Sigmoid colon (tissue), 6 donors: ENCODE measurements at regions not wholly inside any gene's neighbourhood (a gene's known extent, or its start where the extent isn't known, plus 50 kb on each side); places are given as distances from the start of the nearest gene placed in this dataset.

Source experiments
- DNase-seq: peaks from one replicate; pipeline ENCODE4 v3.0.0-alpha.2; 2019
- H3K27ac ChIP-seq, 4 donors: fragments of 200-600 bp; sonication (generic); one replicate each; pipeline ENCODE4 v1.5.1; 2016 to 2019; ENCODE audit warnings: mild to moderate bottlenecking in 1 of 4
- H3K27me3 ChIP-seq, 3 donors: fragments of 200-600 bp; sonication (generic); one replicate each; pipeline ENCODE4 v1.5.1; 2019; ENCODE audit warnings: mild to moderate bottlenecking in 1 of 3
- H3K36me3 ChIP-seq, 4 donors: fragments of 200-600 bp; sonication (generic); one replicate each; pipeline ENCODE4 v1.5.1; 2016 to 2019
- H3K4me1 ChIP-seq, 4 donors: fragments of 200-600 bp; sonication (generic); one replicate each; pipeline ENCODE4 v1.5.1; 2017 to 2019
- H3K4me3 ChIP-seq, 4 donors: fragments of 200-600 bp; sonication (generic); one replicate each; pipeline ENCODE4 v1.5.1; 2017 to 2019; ENCODE audit warnings: mild to moderate bottlenecking in 2 of 4, moderate library complexity in 1 of 4
- H3K9me3 ChIP-seq, 4 donors: fragments of 200-600 bp in 3 of 4; sonication (generic) in 3 of 4; one replicate each; pipeline versions ENCODE4 v1.5.1 to v1.6.1; 2013 to 2019
- CTCF ChIP-seq, 4 experiments: fragments of 450-650 bp in 3 of 4; fragments of 200-600 bp in 1 of 4; IDR thresholded peaks; one replicate each; pipeline ENCODE4 v1.5.1; 2016 to 2019; ENCODE audit warnings: antibody characterized with exemption in 4 of 4, mild to moderate bottlenecking in 3 of 4, moderate library complexity in 2 of 4
- EP300 ChIP-seq, 4 donors: sonication (generic); formaldehyde crosslinking; IDR thresholded peaks; one replicate each; pipeline ENCODE4 v1.6.1; 2017; ENCODE audit warnings: antibody characterized with exemption in 4 of 4
- POLR2A ChIP-seq, 2 donors: fragments of 450-650 bp; IDR thresholded peaks; one replicate each; pipeline ENCODE4 v1.6.1; 2016; ENCODE audit warnings: antibody characterized with exemption in 2 of 2, mild to moderate bottlenecking in 2 of 2, moderate library complexity in 2 of 2
- POLR2AphosphoS5 ChIP-seq, 4 donors: sonication (generic); formaldehyde crosslinking; IDR thresholded peaks; one replicate each; pipeline ENCODE4 v1.6.1; 2017; ENCODE audit warnings: antibody characterized with exemption in 4 of 4
- WGBS, 2 donors: extraction: QIAGEN DNeasy Blood & Tissue Kit; methylation state at CpG; one replicate each; pipeline ENCODE4 v1.1.7; 2013; 5-methylcytosine and 5-hydroxymethylcytosine counted together
- intact Hi-C: fragments of 100-400 bp; cut with DNase I; formaldehyde crosslinking; loops from one replicate; pipeline ENCODE4 v1.15.1; 2023
- donor health status: healthy with polysubstance abuse.
- donor health status: healthy.

DNA sequence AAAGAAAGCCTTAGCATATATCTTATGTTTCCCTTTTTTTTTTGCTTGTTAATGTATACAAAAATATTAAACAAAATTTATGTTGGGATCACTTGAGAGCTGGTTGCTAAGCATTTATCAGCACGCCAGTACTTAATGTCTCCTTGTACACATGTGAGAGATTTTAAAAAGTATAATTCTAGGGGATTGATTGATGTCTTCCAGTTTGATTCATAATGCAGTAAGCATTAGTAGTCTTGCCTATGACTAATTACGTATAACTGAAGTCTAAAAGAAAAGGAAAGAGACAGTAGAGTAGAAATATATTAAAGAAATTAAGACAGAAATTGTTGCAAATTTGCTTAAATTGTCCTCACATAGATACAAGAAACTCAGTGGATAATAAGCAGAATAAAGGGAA lies 1630.4 kb upstream of the B3GALT2 start:
- no peak overlapping the region for H3K27ac ChIP-seq
- no peaks in the 10 kb centered on the region for H3K27me3 ChIP-seq
- H3K4me3 ChIP-seq, result no peak overlapping the region
- TF ChIP-seq POLR2AphosphoS5 (IDR thresholded peaks at IDR 0.05) (no peak), CTCF (IDR thresholded peaks at IDR 0.05) (no peak), EP300 (IDR thresholded peaks at IDR 0.05) (no peak), POLR2A (IDR thresholded peaks at IDR 0.05) (no peak)
- WGBS, 2 donors, result 86 to 88% methylated on average over 2 of the region's 2 CpGs
- H3K9me3 ChIP-seq, result no peaks in the 10 kb centered on the region
- intact Hi-C loops, result no loop called here
- H3K36me3 ChIP-seq, result no peaks in the 10 kb centered on the region
- DNase-seq, result no peak
- no peaks in the 10 kb centered on the region for H3K4me1 ChIP-seq

- WGBS, 2 donors, result 66 to 76% methylated on average over 1 of the region's 1 CpG
- Histone ChIP-seq H3K27me3 (no peaks in the 10 kb centered on the region), H3K9me3 (no peaks in the 10 kb centered on the region), H3K4me3 (no peak overlapping the region), H3K4me1 (no peaks in the 10 kb centered on the region), H3K27ac (no peak overlapping the region), H3K36me3 (no peaks in the 10 kb centered on the region)
- intact Hi-C loops, result no loop called here
- DNase-seq, result no peak
- no peak for TF ChIP-seq EP300 (IDR thresholded peaks at IDR 0.05)
- no peak for TF ChIP-seq POLR2A (IDR thresholded peaks at IDR 0.05)
- no peak for TF ChIP-seq POLR2AphosphoS5 (IDR thresholded peaks at IDR 0.05)
- no peak for TF ChIP-seq CTCF (IDR thresholded peaks at IDR 0.05)
Observed at GRCh38 chr1:194813096-194813495, 1626.7 kb upstream of the B3GALT2 start.

DNA sequence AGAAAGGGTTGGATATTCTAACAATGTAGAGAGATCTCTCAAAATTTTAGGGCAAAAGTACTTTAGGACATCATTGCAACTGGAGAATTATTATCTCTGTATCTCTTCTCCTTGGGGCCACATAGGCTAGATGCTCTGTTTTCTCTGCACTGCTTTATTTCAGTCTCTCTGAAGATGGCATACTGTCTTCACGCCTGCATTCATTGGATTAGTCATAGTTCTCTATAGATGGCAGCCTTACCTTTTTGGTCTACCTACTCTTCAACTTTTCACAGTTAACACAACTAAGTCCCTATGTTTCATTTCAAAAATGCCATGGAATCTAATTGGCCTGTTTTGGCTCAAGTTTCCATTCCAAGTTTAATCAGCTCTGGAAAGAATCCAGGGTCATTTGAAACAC lies 1623.3 kb upstream of the B3GALT2 start:
- whole genome bisulfite sequencing, 2 donors, result 66 to 84% methylated on average over 1 of the region's 1 CpG
- H3K4me1 ChIP-seq, result no peaks in the 10 kb centered on the region
- no peaks in the 10 kb centered on the region for H3K27me3 ChIP-seq
- TF ChIP-seq EP300 (IDR thresholded peaks at IDR 0.05) (no peak), CTCF (IDR thresholded peaks at IDR 0.05) (no peak), POLR2A (IDR thresholded peaks at IDR 0.05) (no peak), POLR2AphosphoS5 (IDR thresholded peaks at IDR 0.05) (no peak)
- no peaks in the 10 kb centered on the region for H3K36me3 ChIP-seq
- no peaks in the 10 kb centered on the region for H3K9me3 ChIP-seq
- H3K4me3 ChIP-seq, result no peak overlapping the region
- no peak for DNase-seq
- intact Hi-C loops, result no loop called here
- H3K27ac ChIP-seq, result no peak overlapping the region

GRCh38 chr1:194809215-194809614 lies 1622.8 kb upstream of the B3GALT2 start:
- H3K9me3 ChIP-seq, result no peaks in the 10 kb centered on the region
- intact Hi-C loops, result no loop called here
- TF ChIP-seq CTCF (IDR thresholded peaks at IDR 0.05) (no peak), POLR2A (IDR thresholded peaks at IDR 0.05) (no peak)
- H3K4me3 ChIP-seq, result no peak overlapping the region
- DNase-seq, result no peak
- no peaks in the 10 kb centered on the region for H3K27me3 ChIP-seq
- no peaks in the 10 kb centered on the region for H3K4me1 ChIP-seq
- H3K27ac ChIP-seq, result no peak overlapping the region
- H3K36me3 ChIP-seq, result no peaks in the 10 kb centered on the region
- WGBS, 2 donors, result 62 to 78% methylated on average over 3 of the region's 3 CpGs

GRCh38 chr1:194807530-194808220 lies 1621.3 kb upstream of the B3GALT2 start:
- H3K27ac ChIP-seq, result no peak overlapping the region
- no peak for DNase-seq
- no peaks in the 10 kb centered on the region for H3K9me3 ChIP-seq
- no peak overlapping the region for H3K4me3 ChIP-seq
- no peaks in the 10 kb centered on the region for H3K4me1 ChIP-seq
- no peaks in the 10 kb centered on the region for H3K27me3 ChIP-seq
- WGBS, 2 donors, result 31 to 63% methylated on average over 1 of the region's 1 CpG
- intact Hi-C loops, result no loop called here
- TF ChIP-seq POLR2A (IDR thresholded peaks at IDR 0.05) (no peak), CTCF (IDR thresholded peaks at IDR 0.05) (no peak), POLR2AphosphoS5 (IDR thresholded peaks at IDR 0.05) (no peak), EP300 (IDR thresholded peaks at IDR 0.05) (no peak)
- H3K36me3 ChIP-seq, result no peaks in the 10 kb centered on the region
